GM19324 (cell line): ENCODE measurements at regions not wholly inside any gene's neighbourhood (a gene's known extent, or its start where the extent isn't known, plus 50 kb on each side); places are given as distances from the start of the nearest gene placed in this dataset.
"Not testable (repeated sequence)": the region's sequence is repeated elsewhere in the genome, so short reads cannot be mapped to it uniquely, and the experiment has no call there.

Source experiments
- ATAC-seq: cut with Tn5 transposase; IDR thresholded peaks from one replicate; pipeline ENCODE4 v1.9.1; 2021; ENCODE audit warnings: mild to moderate bottlenecking, moderate library complexity; ENCODE audit not compliant: unreplicated experiment, low FRiP score

DNA sequence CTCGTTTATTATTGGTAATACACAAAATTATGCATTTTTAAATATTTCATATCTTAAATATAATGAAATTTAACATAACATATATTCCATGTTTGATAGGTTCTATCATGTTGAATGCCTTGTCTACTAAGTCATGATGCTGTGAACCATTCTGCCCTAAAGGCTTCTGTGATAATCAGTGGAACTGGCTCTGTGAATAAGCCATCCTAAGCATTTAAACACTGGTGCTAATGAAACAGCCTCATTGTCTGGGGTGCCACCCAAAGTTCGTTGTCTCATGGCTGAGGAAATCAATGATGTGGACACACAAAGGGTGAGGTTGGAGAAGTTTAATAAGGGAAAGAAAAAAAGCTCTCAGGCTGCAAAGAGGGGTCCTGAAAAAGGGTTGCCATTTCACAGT is 264.7 kb upstream of the ZRANB2 start:
- no peak for ATAC-seq

DNA sequence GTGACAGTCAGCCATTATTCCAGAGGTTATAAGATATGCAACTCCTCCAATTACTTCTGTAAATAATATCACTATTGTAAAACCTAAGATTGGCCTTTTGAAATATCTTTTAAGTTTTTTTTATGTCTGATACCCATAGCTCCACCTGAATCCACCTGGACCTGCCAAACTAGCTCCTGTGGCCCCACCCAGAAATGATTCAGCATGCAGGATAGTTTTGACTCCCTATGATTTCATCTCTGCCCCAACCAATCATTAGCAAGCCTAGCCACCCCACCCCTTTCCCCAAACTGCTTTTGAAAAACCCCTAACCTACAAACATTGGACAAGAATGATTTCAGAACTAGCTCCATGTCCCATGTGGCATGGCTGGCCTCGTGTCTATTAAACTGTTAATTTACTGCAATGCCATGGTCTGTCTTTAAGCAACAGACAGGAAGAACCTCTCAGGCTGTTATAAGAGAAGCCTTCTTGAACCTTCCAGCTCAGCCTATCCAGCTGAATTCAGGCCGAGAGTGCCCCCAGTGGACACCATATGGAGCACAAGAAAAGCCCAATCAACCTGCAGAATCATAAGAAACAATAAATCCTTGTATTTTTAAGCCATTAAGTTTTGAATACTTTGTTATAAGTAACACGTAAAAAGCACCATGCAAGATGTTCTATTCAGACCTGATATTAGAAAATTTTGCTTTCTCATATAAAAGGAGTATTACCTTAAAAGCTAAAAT is 263.0 kb upstream of the ZRANB2 start:
- no peak for ATAC-seq

DNA sequence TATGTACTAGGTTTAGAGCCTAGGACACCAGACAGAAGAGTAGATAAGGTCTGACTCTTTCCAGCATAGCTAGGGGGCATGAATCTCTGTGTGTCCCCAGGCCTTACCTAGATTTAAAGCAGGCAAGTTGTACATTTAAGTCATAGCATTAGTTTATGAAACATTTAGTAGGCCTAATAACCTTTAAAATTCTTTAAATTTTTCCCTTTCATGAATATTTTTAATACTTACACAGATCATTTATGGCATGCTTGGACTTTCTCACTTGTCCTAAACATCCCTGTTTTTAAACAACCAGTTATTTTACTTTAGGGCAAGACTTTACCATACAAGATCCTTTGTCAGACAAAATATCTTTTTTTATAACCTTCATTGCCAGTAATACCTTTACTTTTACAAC is 258.4 kb upstream of the ZRANB2 start:
- ATAC-seq: no peak

DNA sequence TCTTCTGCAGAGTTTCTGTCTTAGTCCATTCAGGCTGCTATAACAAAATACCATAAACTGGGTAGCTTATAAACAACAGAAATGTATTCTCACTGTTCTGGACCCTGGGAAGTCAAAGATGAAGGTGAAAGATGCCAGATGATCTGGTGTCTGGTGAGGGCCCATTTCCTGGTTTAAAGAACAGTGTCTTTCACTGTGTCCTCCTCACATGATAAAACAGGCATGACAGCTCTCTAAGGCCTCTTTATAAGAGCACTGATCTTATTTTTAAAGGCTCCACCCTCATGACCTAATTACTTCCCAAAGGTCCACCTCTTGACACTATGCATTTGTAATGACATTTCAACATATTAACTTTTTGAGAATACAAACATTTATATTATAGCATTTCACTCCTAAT is 250.2 kb upstream of the ZRANB2 start:
- ATAC-seq: no peak

DNA sequence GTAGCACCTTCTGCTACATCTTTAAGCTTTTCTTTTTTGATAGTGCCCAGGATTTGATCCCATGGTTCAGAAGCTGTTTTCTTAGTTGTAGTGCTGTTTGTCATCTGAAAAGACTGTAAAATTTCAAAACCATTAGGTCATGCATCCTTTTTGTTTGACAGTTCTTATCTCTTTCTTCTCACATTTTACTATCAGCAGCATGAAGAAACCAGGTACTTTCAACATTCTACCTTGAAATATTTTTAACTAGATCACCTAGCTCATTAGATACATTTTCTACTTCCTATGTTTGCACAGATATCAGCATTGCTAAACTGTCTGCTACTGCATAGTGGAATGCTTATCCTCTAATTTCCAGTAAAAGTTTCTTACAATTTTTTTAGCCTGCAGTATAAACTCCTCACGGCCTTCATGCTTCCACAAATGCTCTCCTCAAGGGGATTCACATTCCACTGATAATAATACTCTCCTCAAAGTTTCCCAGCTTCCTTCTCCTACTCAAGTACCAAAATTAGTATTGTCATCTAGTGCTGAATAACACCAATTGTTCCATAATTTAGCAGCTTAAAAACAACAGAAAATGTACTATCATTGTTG is 243.9 kb upstream of the ZRANB2 start:
- no peak for ATAC-seq

DNA sequence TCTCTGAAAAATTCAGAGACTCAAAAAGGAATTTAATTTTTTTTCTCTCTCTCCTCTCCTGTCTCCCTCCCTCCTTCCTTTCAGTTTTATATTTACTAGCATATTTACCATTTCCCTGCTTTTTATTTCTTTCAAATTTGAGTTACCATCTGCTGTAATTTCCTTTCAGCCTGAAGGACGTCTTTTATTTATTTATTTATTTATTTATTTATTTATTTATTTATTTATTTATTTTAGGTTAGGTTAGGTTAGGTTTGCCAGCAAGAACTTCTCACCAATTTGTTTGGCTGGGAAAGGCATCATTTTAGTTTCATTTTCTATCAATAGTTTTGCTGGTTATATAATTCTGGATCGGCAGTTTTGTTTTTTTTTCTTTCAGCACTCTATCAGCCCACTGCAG is 231.7 kb upstream of the ZRANB2 start:
- no peak for ATAC-seq

DNA sequence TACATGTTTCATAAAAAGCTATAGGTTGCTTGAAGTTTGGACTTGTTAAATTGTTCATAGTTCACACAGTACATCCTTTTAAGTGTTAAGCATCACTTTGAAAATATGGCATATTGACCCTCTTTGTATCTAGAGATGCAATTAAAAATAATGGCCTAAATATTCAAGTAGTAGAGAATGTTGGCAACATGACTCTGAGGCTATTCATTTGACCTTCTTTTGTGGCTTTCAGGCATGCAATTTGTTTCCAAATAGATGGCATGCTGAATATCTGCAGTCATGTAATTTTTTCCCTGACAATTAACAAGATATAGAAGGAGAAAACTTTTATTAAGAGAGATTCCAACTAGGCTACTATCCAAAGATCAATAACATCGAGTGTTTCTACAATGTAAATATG is 230.5 kb upstream of the ZRANB2 start:
- ATAC-seq: no peak

DNA sequence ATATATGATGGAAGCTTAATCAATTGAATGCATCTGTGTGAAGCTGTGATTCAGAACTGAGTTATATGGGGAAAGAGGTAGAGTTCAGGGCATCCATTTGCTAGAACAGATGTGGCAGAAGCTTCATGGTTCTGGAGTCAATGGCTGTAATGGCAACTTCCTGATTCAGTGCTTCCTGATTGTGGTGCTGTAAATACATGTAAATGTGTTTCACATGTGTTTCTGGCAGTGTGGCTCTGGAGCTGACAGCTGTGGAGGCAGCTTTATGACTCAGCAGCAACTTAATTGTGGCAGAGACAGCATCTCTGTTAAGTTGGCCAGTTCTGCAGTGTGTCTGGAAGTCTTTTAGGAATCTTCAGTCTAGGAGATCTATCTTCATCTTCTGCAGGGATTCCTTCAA is 226.6 kb upstream of the ZRANB2 start:
- ATAC-seq: no peak

DNA sequence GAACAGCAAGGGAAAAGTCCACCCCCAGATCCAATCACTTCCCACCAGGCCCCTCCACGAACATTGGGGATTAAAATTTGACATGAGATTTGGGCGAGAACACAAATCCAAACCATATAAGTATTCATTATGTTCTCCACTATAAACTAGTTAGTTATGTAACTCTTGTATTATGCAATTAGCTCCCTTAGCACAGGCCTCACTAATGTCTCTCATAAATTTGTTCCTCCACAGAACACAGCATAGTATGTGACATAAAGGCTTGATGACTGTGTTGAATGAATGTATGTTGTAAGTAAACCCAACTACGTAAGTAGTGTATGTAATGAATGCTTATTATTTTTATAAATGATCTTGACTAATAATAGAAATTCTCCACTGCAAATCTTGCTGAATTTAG is 223.3 kb upstream of the ZRANB2 start:
- no peak for ATAC-seq

DNA sequence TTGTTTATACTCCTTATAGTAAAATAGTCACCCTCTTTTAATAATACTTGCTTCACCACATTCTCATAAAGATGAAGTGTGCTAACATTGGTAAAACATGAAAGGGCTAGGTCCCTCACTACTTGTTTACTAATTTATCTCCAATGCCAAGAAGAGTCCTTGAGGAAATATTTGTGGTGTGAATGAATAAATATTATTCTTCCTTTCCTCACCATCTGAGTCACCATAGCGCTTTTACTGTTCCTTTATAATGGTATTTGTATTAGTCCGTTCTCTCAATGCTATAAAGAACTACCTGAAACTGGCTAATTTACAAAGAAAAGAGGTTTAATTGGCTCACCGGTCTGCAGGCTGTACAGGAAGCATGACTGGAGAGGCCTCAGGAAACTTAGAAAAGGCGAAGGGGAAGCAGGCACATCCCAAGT is 222.8 kb upstream of the ZRANB2 start:
- no peak for ATAC-seq

DNA sequence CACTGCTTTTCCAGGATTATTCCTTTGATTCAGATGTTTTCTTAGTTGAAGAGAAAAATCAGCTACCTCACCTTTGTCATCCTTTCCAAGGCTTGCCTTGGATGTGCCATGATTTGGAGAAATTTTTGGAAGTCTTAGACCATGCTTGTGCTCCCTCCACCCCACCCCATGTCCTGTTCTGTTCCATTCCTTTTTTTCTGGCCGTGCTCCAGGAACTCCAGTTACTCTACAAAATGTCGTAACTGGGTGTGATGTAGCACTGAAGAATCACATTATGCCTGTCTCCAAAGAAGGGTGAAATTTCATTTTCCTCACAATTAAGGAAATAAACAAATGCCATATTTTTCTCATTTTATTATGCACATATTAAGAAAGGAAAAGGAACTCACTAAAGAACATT is 217.8 kb upstream of the ZRANB2 start:
- no peak for ATAC-seq

DNA sequence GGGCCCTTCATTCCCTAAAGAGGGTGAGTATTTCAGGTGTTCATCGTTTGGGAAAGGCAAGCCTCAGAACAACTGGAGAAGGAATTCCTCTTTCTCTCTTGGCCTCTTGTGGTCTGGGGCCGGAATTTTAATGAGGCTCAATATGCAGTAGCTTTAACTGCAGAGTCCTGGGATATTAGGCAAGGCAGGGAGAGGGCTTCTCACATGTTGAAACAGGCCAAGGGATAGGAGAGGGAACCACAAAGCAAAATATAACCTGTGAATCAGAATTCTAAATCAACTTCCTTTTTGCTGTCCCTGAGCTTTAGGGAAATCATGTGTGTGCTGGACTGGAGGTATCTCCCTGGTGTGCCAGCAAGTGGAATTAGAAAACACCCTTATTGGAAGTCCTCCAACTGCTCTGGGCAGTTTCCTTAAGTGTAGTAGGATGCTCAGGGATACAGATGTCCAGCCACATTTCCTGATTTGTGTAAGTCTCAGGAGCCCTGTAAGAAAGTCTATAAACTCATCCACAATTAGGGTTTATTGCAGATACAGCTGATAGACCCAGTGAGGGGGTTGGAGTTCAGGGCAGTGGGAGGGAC is 215.8 kb upstream of the ZRANB2 start:
- ATAC-seq: no peak

DNA sequence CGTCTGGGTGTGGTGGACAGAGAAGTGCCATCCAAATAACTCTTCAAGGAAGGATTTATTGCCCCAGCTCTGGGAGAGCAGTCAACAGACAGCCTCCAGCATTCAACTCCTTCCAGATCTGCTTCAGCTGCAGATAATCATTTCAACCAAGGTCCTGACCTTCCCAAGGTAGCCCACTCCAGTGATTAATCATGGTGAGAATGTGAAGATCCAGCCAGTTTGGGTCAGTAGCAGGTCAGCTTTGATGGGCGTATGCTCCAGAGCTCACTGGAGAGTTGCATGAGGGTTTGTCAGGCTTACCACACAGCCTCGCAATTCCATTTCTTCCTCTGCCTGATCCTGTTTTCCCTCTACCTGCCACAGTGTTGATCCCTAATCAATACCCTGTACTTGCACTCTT is 214.5 kb upstream of the ZRANB2 start:
- ATAC-seq: no peak

DNA sequence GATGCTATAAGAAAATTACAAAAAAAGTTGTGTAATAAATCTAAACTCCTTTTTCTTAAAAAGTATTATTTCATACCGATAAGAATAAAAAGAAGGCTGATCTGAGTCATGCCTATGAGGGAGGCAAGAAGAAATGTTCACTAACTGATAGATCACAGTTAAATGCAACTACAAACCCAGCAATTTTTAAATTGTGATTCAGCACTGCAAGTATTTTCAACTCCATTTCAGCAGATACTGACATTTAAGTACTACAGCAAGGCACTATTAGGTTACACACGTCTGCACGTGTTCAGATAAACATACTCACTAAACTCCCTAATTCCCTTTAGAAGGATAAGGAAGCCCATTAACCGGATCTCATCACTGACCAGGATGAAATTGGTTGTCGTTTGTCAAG is 213.3 kb upstream of the ZRANB2 start:
- ATAC-seq: no peak

DNA sequence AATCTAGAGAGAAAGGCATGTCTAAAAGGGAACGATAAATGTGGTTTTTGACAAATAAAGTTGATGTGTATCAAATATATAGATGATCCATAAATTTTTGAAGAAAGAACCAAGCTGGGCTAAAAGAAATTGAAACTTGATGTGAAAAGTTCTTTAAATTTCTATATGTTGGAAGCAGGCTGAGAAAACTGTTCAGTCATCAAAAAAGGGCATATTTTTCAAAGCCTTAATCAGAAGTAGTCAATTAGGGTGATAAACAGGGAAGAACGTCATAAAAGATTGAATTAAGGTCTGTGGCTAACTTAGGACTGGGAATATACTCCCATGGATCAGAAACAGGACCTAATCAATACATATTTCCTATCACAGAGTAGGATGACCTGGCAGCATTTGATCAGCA is 211.4 kb upstream of the ZRANB2 start:
- ATAC-seq: no peak

DNA sequence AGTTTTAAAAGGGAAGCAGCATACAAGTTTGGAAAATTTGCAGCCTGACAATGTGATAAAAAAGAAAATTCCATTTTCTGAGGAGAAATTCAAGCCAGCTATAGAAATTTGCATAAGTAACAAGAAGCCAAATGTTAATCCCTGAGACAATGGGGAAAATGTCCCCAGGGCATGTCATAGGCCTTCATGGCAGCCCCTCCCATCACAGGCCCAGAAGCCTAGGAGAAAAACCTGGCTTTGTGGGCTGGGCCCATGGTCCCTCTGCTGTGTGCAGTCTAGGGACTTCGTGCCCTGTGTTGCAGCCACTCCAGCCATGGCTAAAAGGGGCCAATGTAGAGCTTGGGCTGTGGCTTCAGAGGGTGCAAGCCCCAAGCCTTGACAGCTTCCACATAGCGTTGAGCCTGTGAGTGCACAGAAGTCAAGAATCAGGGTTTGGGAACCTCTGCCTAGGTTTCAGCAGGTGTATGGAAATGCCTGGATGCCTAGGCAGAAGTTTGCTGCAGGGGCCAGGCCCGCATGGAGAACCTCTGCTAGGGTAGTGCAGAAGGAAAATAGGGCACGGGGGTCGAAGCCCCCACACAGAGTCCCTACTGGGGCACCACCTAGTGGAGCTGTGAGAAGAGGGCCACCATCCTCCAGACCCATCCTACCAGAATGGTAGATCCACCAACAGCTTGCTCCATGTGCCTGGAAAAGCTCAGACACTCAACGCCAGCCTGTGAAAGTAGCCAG is 209.8 kb upstream of the ZRANB2 start:
- ATAC-seq: not testable (repeated sequence)

DNA sequence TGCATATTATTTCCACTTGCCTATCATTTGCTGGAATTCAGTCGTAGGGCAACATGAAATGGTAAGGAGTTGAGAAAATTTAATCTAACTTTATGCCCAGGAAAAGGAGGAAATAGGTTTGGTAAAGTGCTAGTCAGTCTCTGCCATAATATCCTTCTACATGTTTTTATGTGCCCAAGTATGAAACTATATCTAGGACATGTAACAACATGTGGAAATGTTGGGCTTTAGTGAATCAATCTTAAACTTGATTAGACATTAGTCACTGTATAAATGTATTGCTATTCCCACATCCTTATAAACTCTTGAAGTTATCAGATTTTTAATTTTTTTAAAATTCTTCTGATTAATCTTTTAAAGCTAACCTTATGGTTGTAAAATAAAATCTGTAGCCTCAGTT is 204.7 kb upstream of the ZRANB2 start:
- ATAC-seq: no peak

DNA sequence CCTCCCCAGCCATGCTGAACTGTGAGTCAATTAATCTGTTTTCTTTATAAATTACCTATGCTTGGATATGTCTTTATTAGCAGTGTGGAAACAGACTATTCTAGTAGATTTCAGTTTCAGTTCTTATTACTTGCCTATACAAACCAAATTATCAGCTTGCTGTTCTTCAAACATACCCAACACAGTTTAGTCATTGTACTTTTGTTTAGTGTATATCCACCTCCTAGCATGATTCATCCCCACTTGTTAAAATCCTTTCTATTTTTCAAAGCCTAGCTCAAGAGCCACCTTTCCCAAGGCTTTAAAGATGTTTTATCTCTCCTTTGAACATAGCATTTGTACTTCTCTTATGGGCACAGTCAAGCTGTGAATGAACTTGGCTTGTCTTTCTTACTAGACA is 195.6 kb upstream of the ZRANB2 start:
- no peak for ATAC-seq

DNA sequence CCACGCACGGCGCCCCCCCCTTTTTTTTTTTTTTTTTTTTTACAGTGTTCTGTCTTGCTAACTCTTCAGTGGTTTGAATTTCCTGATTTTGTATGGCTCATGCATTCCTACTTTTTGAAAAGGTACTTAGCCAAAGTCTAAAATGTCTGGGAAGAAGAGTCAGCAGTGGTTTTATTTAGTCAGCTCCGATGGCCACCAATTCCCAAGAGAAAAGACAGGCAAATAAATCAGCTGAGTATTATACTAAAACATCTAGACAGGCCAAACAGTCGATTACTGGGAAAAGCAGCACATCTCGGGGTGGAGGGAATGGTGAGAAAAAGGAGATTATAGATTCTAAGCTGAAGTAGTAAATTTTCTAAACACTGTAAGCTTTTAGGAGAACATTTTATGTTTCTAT is 192.5 kb upstream of the ZRANB2 start:
- no peak for ATAC-seq

DNA sequence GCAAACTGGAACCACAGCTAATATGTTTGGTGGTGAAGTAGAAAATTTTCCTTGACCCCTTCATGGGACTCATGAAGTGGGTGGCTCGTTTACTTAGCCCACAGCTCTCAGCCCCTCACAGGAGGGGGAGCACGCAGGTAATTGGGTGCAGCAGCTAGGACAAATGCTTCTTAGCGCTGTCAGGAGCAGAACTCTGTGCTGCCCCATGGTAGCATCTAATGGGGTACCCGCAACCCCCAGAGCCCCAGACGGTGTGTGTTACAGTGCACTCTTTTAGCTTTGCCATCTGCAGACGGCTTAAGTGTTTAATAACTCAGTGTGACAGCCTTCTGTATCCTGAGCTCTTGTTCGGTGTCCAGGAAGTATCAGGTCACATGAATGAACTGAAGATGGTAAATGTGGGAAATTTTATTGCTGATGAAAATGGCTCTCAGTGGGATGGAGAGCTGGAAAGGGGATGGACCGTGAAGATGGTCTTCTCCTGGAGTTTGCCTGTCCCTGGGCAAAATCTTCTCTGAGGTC is 189.6 kb upstream of the ZRANB2 start:
- no peak for ATAC-seq

DNA sequence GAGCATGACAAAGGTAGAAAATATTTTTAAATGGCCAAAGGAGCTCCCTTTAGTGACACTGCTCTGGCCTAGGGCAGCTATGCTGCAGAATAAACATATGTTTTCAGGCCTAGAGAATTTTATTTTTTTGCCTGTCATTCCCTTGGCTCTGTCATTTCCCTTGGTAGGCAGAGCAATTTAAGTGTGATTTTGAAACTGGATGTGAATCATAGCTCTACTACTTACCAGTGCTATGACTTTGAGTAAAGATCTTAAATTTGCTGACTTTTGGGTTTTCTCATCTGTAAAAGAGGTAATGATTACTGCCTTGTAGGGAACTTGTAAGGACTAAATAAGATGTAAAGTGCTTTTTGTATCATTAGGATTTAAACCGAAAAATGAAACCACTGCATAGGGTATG is 189.0 kb upstream of the ZRANB2 start:
- no peak for ATAC-seq
